Fibroblast of villous mesenchyme (primary cell): ENCODE measurements at regions not wholly inside any gene's neighbourhood (a gene's known extent, or its start where the extent isn't known, plus 50 kb on each side); places are given as distances from the start of the nearest gene placed in this dataset.
A peak's percentile ranks its signal among the peaks of the same experiment; 100 is the strongest.

Experiments
- DNase-seq: peaks from one replicate; pipeline ENCODE4 v3.0.0-alpha.2; 2010; ENCODE audit warnings: low read depth
- H3K4me3 ChIP-seq: 2 replicates; pipeline ENCODE4 v1.5.1; 2011; ENCODE audit warnings: low read depth, mild to moderate bottlenecking, low read length
- TF ChIP-seq, protein P1 (sequence below): IDR thresholded peaks from 2 replicates; pipeline ENCODE4 v1.5.1; 2012; ENCODE audit warnings: low read depth, mild to moderate bottlenecking, low read length; ENCODE audit not compliant: insufficient read depth

DNA sequence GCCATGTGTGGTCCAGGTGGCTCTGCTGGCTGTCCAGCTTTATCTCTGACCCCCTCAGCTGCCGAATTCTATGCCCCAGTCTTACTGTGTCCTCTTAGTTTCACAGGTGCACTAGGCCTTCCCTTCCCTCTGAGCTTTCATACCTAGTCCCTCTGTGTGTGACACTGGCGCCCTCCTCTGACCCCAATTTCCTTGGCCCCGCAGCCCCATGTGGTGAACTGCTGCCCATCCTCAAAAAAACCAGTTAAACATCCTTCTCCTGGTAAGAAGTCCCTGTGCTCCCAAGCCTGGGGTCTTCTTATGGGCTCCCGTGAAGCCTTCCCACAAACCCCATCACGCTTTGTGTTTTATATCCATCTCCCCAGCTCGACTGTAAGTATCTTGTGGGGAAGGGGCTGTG lies 93.9 kb upstream of the TSPAN2 start:
- TF ChIP-seq, protein P1, sequence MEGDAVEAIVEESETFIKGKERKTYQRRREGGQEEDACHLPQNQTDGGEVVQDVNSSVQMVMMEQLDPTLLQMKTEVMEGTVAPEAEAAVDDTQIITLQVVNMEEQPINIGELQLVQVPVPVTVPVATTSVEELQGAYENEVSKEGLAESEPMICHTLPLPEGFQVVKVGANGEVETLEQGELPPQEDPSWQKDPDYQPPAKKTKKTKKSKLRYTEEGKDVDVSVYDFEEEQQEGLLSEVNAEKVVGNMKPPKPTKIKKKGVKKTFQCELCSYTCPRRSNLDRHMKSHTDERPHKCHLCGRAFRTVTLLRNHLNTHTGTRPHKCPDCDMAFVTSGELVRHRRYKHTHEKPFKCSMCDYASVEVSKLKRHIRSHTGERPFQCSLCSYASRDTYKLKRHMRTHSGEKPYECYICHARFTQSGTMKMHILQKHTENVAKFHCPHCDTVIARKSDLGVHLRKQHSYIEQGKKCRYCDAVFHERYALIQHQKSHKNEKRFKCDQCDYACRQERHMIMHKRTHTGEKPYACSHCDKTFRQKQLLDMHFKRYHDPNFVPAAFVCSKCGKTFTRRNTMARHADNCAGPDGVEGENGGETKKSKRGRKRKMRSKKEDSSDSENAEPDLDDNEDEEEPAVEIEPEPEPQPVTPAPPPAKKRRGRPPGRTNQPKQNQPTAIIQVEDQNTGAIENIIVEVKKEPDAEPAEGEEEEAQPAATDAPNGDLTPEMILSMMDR = no peak
- H3K4me3 ChIP-seq = no peak overlapping the region
- no peak for DNase-seq

- DNase-seq = no peak
- H3K4me3 ChIP-seq = no peak overlapping the region
- TF ChIP-seq, protein P1 = no peak
Measured at GRCh38 chr1:115182012-115182715, 92.9 kb upstream of the TSPAN2 start.

- DNase-seq = no peak
- TF ChIP-seq, protein P1 = no peak
Measured at GRCh38 chr1:115181231-115181630, 91.9 kb upstream of the TSPAN2 start.

GRCh38 chr1:115179397-115180079 lies 90.2 kb upstream of the TSPAN2 start:
- TF ChIP-seq, protein P1 = no peak
- no peak overlapping the region for H3K4me3 ChIP-seq
- DNase-seq = peak; percentile 94

More at GRCh38 chr1:115181231-115181630, 91.9 kb upstream of the TSPAN2 start:
- no peak overlapping the region for H3K4me3 ChIP-seq

GRCh38 chr1:115176189-115176588 lies 86.9 kb upstream of the TSPAN2 start:
- H3K4me3 ChIP-seq = no peak overlapping the region
- DNase-seq = no peak
- TF ChIP-seq, protein P1 = no peak

- DNase-seq = no peak
- TF ChIP-seq, protein P1 = no peak
- H3K4me3 ChIP-seq = no peak overlapping the region
Measured at GRCh38 chr1:115175596-115175995, 86.3 kb upstream of the TSPAN2 start.
